MM.1S (cell line): ENCODE measurements at regions not wholly inside any gene's neighbourhood (a gene's known extent, or its start where the extent isn't known, plus 50 kb on each side); places are given as distances from the start of the nearest gene placed in this dataset.

Experiments
- DNase-seq: peaks from one replicate; pipeline ENCODE4 v3.0.0-alpha.2; 2015
- H2AFZ ChIP-seq: fragments of 300-600 bp; sonication (generic); 2 replicates; pipeline ENCODE4 v1.6.0; 2016; ENCODE audit warnings: antibody characterized with exemption, low read length
- H3F3A ChIP-seq: fragments of 300-600 bp; sonication (generic); 2 replicates; pipeline ENCODE4 v1.6.1; 2016; ENCODE audit warnings: mild to moderate bottlenecking, antibody characterized with exemption, low read length, moderate library complexity, mixed read lengths; ENCODE audit not compliant: insufficient read depth
- H3K27ac ChIP-seq: fragments of 300-600 bp; sonication (generic); 2 replicates; pipeline ENCODE4 v1.5.1; 2016; ENCODE audit warnings: mild to moderate bottlenecking, low read length
- H3K27me3 ChIP-seq: fragments of 300-600 bp; sonication (generic); replicated peaks from 2 replicates; pipeline ENCODE4 v1.6.0; 2016; ENCODE audit warnings: low read length; ENCODE audit not compliant: insufficient read depth
- H3K36me3 ChIP-seq: fragments of 300-600 bp; sonication (generic); replicated peaks from 2 replicates; pipeline ENCODE4 v1.6.1; 2016; ENCODE audit warnings: mild to moderate bottlenecking, low read length, mixed read lengths; ENCODE audit not compliant: insufficient read depth
- H3K4me1 ChIP-seq: fragments of 300-600 bp; sonication (generic); 2 replicates; pipeline ENCODE4 v1.6.1; 2016; ENCODE audit warnings: low read length, mixed read lengths
- H3K4me2 ChIP-seq: fragments of 300-600 bp; sonication (generic); 2 replicates; pipeline ENCODE4 v1.6.0; 2016; ENCODE audit warnings: low read depth, low read length
- H3K4me3 ChIP-seq: fragments of 300-600 bp; sonication (generic); 2 replicates; pipeline ENCODE4 v1.5.1; 2016; ENCODE audit warnings: low read length, mixed read lengths
- H3K79me2 ChIP-seq: fragments of 300-600 bp; sonication (generic); 2 replicates; pipeline ENCODE4 v1.6.1; 2016; ENCODE audit warnings: mixed run types, low read length, mixed read lengths
- H3K9ac ChIP-seq: fragments of 300-600 bp; sonication (generic); 2 replicates; pipeline ENCODE4 v1.6.1; 2016; ENCODE audit warnings: low read length, mixed read lengths
- H3K9me2 ChIP-seq: fragments of 300-600 bp; sonication (generic); replicated peaks from 2 replicates; pipeline ENCODE4 v1.6.1; 2016; ENCODE audit warnings: mild to moderate bottlenecking, low read length, mixed read lengths; ENCODE audit not compliant: insufficient read depth
- H3K9me3 ChIP-seq: fragments of 300-600 bp; sonication (generic); replicated peaks from 2 replicates; pipeline ENCODE4 v1.6.1; 2016; ENCODE audit warnings: mild to moderate bottlenecking, low read length, mixed read lengths; ENCODE audit not compliant: insufficient read depth
- H4K20me1 ChIP-seq: fragments of 300-600 bp; sonication (generic); 2 replicates; pipeline ENCODE4 v1.6.1; 2016; ENCODE audit warnings: mild to moderate bottlenecking, low read length, moderate library complexity, mixed read lengths; ENCODE audit not compliant: insufficient read depth
- EZH2 ChIP-seq: fragments of 300-600 bp; sonication (generic); optimal IDR thresholded peaks from 2 replicates; pipeline ENCODE3; 2017; ENCODE audit warnings: low read depth, mild to moderate bottlenecking, antibody characterized with exemption, low read length, mixed read lengths
- EZH2phosphoT487 ChIP-seq: fragments of 300-600 bp; sonication (generic); IDR thresholded peaks from 2 replicates; pipeline ENCODE4 v1.6.1; 2018; ENCODE audit warnings: antibody characterized with exemption, low read length
- TF ChIP-seq, protein P1 (sequence below): fragments of 300-600 bp; sonication (generic); IDR thresholded peaks from 2 replicates; pipeline ENCODE4 v1.5.1; 2016; ENCODE audit warnings: antibody characterized with exemption, low read length, mixed read lengths

GRCh38 chr13:60759499-60759898 lies 362.5 kb downstream of the TDRD3 start:
- Histone ChIP-seq H2AFZ (no peak overlapping the region), H3K4me3 (no peak overlapping the region), H3K9me3 (no peaks in the 10 kb centered on the region), H3K79me2 (no peaks in the 10 kb centered on the region), H4K20me1 (no peaks in the 10 kb centered on the region), H3K4me1 (no peaks in the 10 kb centered on the region), H3K9ac (no peak overlapping the region), H3K27me3 (no peaks in the 10 kb centered on the region), H3F3A (no peaks in the 10 kb centered on the region), H3K27ac (no peak overlapping the region), H3K9me2 (no peaks in the 10 kb centered on the region), H3K4me2 (no peak overlapping the region), H3K36me3 (no peaks in the 10 kb centered on the region)
- TF ChIP-seq, protein P1, sequence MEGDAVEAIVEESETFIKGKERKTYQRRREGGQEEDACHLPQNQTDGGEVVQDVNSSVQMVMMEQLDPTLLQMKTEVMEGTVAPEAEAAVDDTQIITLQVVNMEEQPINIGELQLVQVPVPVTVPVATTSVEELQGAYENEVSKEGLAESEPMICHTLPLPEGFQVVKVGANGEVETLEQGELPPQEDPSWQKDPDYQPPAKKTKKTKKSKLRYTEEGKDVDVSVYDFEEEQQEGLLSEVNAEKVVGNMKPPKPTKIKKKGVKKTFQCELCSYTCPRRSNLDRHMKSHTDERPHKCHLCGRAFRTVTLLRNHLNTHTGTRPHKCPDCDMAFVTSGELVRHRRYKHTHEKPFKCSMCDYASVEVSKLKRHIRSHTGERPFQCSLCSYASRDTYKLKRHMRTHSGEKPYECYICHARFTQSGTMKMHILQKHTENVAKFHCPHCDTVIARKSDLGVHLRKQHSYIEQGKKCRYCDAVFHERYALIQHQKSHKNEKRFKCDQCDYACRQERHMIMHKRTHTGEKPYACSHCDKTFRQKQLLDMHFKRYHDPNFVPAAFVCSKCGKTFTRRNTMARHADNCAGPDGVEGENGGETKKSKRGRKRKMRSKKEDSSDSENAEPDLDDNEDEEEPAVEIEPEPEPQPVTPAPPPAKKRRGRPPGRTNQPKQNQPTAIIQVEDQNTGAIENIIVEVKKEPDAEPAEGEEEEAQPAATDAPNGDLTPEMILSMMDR: no peak
- TF ChIP-seq EZH2 (no peak), EZH2phosphoT487 (no peak)
- no peak for DNase-seq

DNA sequence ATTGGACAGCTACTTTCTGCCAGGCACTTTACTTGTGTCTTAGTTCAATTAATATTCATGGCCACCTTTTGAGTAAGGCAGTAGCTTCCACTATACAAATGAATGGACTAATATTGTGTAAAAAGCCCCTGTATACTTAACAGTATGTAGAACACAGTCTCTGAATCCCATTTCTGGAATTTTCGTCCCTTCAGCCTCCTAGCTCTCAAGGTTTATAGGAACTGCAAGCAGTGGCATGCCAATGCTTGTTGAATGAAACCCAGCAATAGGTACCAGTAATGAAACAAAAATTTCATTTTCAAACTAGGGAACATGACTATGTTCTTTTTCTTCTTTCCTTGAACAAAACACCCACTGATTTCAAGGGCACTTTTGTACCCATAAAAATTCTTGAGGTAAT lies 361.6 kb downstream of the TDRD3 start:
- no peaks in the 10 kb centered on the region for H4K20me1 ChIP-seq
- H3K4me2 ChIP-seq: no peak overlapping the region
- no peak overlapping the region for H2AFZ ChIP-seq
- H3F3A ChIP-seq: no peaks in the 10 kb centered on the region
- no peaks in the 10 kb centered on the region for H3K27me3 ChIP-seq
- H3K4me1 ChIP-seq: no peaks in the 10 kb centered on the region
- H3K9me2 ChIP-seq: no peaks in the 10 kb centered on the region
- H3K27ac ChIP-seq: no peak overlapping the region
- no peak for TF ChIP-seq EZH2
- TF ChIP-seq EZH2phosphoT487: no peak
- H3K9me3 ChIP-seq: no peaks in the 10 kb centered on the region
- no peak overlapping the region for H3K4me3 ChIP-seq
- no peak for DNase-seq
- H3K79me2 ChIP-seq: no peaks in the 10 kb centered on the region
- no peak overlapping the region for H3K9ac ChIP-seq
- no peaks in the 10 kb centered on the region for H3K36me3 ChIP-seq

- H3K9me3 ChIP-seq: no peaks in the 10 kb centered on the region
- no peak for DNase-seq
- H2AFZ ChIP-seq: no peak overlapping the region
- TF ChIP-seq EZH2: no peak
- TF ChIP-seq, protein P1: no peak
- no peak for TF ChIP-seq EZH2phosphoT487
- no peak overlapping the region for H3K9ac ChIP-seq
- no peaks in the 10 kb centered on the region for H3K9me2 ChIP-seq
- H3K4me3 ChIP-seq: no peak overlapping the region
- H3F3A ChIP-seq: no peaks in the 10 kb centered on the region
- H3K4me1 ChIP-seq: no peaks in the 10 kb centered on the region
- no peaks in the 10 kb centered on the region for H3K27me3 ChIP-seq
- H3K27ac ChIP-seq: no peak overlapping the region
- H3K36me3 ChIP-seq: no peaks in the 10 kb centered on the region
- no peaks in the 10 kb centered on the region for H4K20me1 ChIP-seq
- H3K79me2 ChIP-seq: no peaks in the 10 kb centered on the region
- H3K4me2 ChIP-seq: no peak overlapping the region
Observed at GRCh38 chr13:60757501-60758215, 360.6 kb downstream of the TDRD3 start.

DNA sequence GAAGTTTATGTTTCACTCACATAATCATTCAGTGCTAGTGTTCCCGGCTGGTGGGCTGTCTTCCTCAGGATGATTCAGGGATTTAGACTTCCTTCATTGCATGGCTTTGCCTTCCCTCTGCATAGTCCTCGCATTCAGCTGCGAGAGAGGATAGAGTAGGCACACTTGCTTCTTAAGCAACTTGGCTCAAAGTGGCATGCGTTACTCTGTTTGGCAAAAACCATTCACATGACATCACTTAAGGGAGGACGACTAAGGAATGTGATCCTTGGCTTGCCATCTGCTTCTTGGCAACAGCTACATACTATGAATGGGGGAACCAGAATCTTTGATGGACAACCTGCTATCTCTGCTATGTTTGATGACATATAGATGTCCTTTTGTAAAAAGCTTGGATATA lies 359.3 kb downstream of the TDRD3 start:
- TF ChIP-seq EZH2phosphoT487: no peak
- TF ChIP-seq EZH2: no peak
- TF ChIP-seq, protein P1: no peak
- Histone ChIP-seq H3K4me1 (no peaks in the 10 kb centered on the region), H4K20me1 (no peaks in the 10 kb centered on the region), H3K4me2 (no peak overlapping the region), H3K36me3 (no peaks in the 10 kb centered on the region), H3K9me3 (no peaks in the 10 kb centered on the region), H3F3A (no peaks in the 10 kb centered on the region), H3K9me2 (no peaks in the 10 kb centered on the region), H3K27me3 (no peaks in the 10 kb centered on the region), H3K9ac (no peak overlapping the region), H2AFZ (no peak overlapping the region), H3K79me2 (no peaks in the 10 kb centered on the region), H3K4me3 (no peak overlapping the region), H3K27ac (no peak overlapping the region)
- no peak for DNase-seq
